ENCODE measurements at regions not wholly inside any gene's neighbourhood (a gene's known extent, or its start where the extent isn't known, plus 50 kb on each side); places are given as distances from the start of the nearest gene placed in this dataset.
A peak's percentile ranks its signal among the peaks of the same experiment; 100 is the strongest.
"Not testable (repeated sequence)": the region's sequence is repeated elsewhere in the genome, so short reads cannot be mapped to it uniquely, and the experiment has no call there.

- DNase-seq = no peak
Measured at GRCh38 chr5:35561396-35561795, 56.3 kb upstream of the SPEF2 start.

DNA sequence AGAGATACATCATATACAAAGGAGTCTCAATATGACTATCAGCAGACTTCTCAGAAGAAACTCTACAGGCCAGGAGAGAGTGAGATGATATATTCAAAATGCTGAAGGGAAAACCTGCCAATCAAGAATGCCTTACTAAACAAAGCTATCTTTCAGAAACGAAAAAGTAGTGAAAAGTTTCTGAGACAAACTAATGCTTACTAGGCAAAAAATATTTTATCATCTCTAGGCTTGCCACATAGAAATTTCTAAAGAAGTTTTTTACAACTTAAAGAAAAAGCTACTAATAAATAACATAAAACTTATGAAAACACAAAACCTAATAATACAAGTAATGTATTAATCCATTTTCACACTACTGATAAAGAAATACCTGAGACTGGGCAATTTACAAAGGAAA lies 59.9 kb upstream of the SPEF2 start:
- no peak for DNase-seq

DNA sequence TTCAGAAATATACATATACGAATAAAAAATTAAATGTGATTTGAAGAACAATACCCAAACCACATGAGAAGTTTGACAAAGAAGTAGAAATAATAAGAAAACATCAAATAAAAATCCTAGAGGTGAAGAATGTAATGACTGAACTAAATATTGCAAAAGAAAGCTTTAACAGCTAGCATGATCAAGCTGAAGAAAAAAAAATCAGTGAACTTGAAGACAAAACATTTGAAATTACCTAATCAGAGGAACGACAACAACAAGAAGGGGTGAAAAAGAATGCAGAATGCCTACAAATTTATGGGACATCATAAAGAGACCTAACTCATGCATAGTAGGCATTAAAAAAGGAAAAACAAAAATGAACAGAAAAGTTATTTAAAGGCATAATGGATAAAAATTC lies 60.5 kb upstream of the SPEF2 start:
- no peak for DNase-seq

- DNase-seq = no peak
Measured at GRCh38 chr5:35554016-35554415, 63.6 kb upstream of the SPEF2 start.

DNA sequence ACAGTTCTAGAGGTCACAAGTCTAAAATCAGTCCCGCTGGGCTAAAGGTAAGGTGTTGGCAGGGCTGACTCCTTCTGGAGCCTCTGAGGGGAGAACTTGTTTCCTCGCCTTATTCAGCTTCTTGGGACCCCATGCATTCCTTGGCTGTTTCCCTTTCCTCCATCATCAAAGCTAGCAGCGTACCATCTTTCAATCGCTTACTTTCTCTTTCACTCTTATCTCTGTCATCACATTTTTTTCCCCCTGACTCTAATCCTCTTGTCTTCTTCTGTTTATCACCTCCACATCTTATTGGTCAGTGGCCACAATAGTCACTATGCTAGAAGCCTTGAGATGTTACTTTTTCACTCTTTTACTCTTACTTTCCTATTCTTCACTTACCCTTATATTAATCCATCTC lies 72.5 kb upstream of the SPEF2 start:
- DNase-seq = no peak

DNA sequence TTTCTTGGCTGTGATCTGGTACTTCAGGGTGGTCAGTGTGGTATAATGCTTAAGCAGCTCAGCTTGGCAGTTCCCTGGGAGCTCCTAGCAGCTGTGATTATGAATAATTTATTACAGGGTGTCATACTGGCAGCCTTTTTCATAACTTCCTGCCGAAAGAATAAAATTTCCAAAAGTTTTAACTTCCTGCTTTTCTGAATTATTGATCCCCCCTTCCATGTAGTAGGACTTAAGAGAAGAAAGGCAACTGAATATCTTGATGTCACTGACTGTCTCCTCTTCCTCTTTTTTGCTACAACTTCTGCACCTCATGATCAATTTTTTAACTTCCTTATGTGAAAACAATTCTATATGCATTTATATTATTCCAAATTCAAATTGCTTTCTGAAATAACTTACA lies 74.3 kb upstream of the SPEF2 start:
- no peak for DNase-seq

DNA sequence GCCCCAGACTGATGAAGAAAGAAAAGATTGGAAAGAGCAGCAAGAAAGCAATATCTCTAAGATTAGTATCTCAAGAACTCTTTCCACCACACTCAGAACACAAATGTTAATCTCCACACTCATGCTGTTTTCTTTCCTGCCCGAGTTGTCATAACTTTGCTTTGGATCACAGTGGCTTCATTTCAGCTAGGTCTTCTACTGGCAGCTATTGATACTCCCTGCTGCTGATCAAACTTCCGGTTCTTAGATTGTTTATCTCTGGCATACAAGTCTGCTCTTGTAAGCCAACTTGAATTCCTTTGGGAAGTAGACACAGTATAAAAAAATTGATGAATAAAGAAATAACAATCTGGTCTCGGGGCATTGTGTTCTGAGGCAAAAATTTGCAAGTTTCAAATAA lies 77.7 kb upstream of the SPEF2 start:
- no peak for DNase-seq

- no peak for DNase-seq
Measured at GRCh38 chr5:35538198-35538931, 79.3 kb upstream of the SPEF2 start.

DNA sequence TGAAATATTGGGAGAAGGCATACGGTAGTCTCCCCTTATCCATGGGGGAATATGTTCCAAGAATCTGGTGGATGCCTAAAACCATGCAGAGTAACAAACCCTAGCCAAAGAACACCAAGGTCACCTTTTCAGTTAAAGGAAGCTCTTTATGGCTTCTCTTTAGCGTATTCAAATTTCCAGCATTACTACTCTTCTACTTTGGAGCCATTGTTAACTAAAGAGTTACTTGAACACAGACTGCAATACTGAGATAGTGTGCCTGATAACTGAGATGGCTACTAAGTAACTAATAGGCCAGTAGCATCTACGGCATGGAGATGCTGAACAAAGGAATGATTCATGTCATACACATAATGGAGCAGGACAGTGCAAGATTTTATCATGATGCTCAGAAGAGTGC lies 84.5 kb upstream of the SPEF2 start:
- DNase-seq = no peak

DNA sequence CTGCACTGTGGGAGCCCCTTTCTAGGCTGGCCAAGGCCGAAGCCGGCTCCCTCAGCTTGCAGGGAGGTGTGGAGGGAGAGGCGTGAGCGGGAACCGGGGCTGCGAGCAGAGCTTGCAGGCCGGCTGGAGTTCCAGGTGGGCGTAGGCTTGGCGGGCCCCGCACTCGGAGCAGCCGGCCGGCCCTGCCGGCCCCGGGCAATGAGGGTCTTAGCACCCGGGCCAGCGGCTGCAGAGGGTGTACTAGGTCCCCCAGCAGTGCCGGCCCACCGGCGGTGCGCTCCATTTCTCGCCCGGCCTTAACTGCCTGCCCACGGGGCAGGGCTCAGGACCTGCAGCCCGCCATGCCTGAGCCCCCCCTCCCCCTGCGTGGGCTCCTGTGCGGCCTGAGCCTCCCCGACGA lies 86.1 kb upstream of the SPEF2 start:
- DNase-seq = not testable (repeated sequence)

GRCh38 chr5:35518104-35518503 lies 99.6 kb upstream of the SPEF2 start:
- DNase-seq = peak in 1 of 2 donors; percentile 44

DNA sequence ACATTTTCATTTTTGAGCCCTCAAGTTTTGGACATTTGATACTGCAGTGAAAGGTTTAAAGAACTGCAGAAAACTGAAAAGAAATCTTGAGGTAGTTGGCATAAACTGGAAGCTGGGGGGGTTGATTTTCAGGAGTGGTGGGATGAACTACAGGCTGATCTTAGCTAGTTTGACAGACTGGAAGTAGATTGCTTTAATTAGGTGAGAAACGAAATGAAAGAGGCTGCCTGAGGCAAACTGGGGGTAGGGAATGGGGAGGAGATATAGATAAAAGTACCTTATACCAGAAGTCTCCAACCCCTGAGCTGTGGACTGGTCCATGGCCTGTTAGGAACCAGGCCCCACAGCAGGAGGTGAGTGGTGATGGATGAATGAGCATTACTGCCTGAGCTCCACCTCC lies 101.4 kb upstream of the SPEF2 start:
- DNase-seq = no peak

GRCh38 chr5:35513612-35514011 lies 104.1 kb upstream of the SPEF2 start:
- no peak for DNase-seq

- DNase-seq = no peak
Measured at GRCh38 chr5:35502206-35502605, 115.5 kb upstream of the SPEF2 start.

- DNase-seq = no peak
Measured at GRCh38 chr5:35488791-35489190, 128.9 kb upstream of the SPEF2 start.

- DNase-seq = no peak
Measured at GRCh38 chr5:35488055-35488454, 129.6 kb upstream of the SPEF2 start.

- DNase-seq = no peak
Measured at GRCh38 chr5:35487233-35488025, 130.2 kb upstream of the SPEF2 start.

- DNase-seq = no peak
Measured at GRCh38 chr5:35485487-35485886, 132.2 kb upstream of the SPEF2 start.

DNA sequence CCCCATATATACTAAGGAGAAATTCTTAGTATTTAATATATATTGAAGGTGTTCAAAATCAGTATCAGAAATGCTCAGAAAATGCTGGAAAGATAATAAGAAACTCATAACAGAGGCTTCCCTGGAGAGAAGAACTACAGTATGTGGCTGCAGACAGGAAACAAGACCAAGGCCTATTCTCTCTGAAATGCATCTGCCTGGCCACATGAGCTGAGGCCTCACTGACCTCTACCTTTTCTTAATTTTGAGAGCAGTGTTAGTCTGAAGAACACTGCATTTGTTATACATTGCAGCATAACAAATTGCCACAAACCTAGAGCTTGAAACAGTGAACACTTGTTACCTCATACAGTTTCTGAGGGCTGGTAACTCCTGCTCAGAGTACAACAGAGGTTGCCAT lies 133.4 kb upstream of the SPEF2 start:
- DNase-seq = no peak

DNA sequence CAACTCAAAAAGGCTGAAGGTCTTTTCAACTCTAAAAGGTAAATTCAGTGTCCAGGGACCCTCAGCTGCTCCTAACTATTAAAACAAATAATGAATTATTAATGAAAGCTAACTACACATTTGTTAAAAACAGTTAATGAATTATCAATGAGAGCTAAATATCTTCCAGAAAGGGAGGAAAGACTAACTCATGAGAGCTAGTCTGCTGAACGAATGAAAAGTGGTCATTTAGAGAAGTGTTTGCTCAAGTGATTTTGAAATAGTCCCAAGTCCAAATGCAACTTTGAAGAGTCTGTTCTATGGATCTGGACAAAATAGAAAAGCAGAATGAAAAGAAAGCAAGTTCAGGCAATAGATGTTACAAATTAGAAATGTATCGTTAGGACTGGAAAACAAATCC lies 133.9 kb upstream of the SPEF2 start:
- DNase-seq = no peak

DNA sequence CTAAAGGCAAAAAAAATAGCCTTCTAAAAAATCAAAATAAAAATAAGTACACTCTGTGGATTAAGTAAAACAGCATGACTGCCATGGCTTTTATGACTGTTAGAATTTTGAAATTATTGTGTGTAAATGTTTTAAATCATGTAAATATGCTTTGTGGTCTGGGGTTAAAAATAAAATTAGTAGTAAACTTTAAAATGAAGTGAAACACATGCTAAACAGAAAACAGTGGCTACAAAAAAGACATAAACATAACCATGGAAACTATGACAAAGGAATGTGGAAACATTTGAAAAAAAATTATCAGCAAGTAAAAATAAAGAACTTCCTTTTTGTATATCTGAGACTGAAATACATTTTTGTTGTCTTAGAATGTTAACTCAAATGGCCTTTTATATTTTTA lies 134.5 kb upstream of the SPEF2 start:
- no peak for DNase-seq

- DNase-seq = no peak
Measured at GRCh38 chr5:35482167-35482755, 135.4 kb upstream of the SPEF2 start.

GRCh38 chr5:35478856-35479682 lies 138.6 kb upstream of the SPEF2 start:
- DNase-seq = peak in 1 of 2 donors; percentile 40
